H9 (cell line): ENCODE measurements at regions not wholly inside any gene's neighbourhood (a gene's known extent, or its start where the extent isn't known, plus 50 kb on each side); places are given as distances from the start of the nearest gene placed in this dataset.

Experiments used
- DNase-seq: peaks from one replicate; pipeline ENCODE4 v3.0.0-alpha.2; 2017
- H2AFZ ChIP-seq: one replicate; pipeline ENCODE4 v1.6.1; 2013; ENCODE audit warnings: mild to moderate bottlenecking, low read length, control low read depth, moderate library complexity
- H2AK5ac ChIP-seq: 2 replicates; pipeline ENCODE4 v1.6.1; 2013; ENCODE audit warnings: low read length, control low read depth, mixed read lengths; ENCODE audit not compliant: insufficient read length
- H2BK120ac ChIP-seq: one replicate; pipeline ENCODE4 v1.6.1; 2013; ENCODE audit warnings: low read depth, mild to moderate bottlenecking, low read length, control low read depth, inconsistent platforms; ENCODE audit not compliant: poor library complexity, severe bottlenecking
- H2BK12ac ChIP-seq: 2 replicates; pipeline ENCODE4 v1.6.1; 2013; ENCODE audit warnings: low read length, control low read depth, mixed read lengths, low read depth; ENCODE audit not compliant: insufficient read length
- H2BK15ac ChIP-seq: 2 replicates; pipeline ENCODE4 v1.6.1; 2013; ENCODE audit warnings: low read depth, low read length, control low read depth
- H2BK20ac ChIP-seq: one replicate; pipeline ENCODE4 v1.6.1; 2013; ENCODE audit warnings: low read depth, mild to moderate bottlenecking, low read length, control low read depth, inconsistent platforms; ENCODE audit not compliant: poor library complexity, severe bottlenecking
- H2BK5ac ChIP-seq: 2 replicates; pipeline ENCODE4 v1.6.1; 2013; ENCODE audit warnings: low read length, control low read depth, mixed read lengths; ENCODE audit not compliant: insufficient read length
- H3K14ac ChIP-seq: 2 replicates; pipeline ENCODE4 v1.6.1; 2013; ENCODE audit warnings: low read length, control low read depth; ENCODE audit not compliant: insufficient read depth
- H3K18ac ChIP-seq: 2 replicates; pipeline ENCODE4 v1.6.1; 2013; ENCODE audit warnings: low read depth, mild to moderate bottlenecking, mixed read lengths, low read length, control low read depth; ENCODE audit not compliant: insufficient read length
- H3K23ac ChIP-seq: 2 replicates; pipeline ENCODE4 v1.6.1; 2013; ENCODE audit warnings: low read length, control low read depth, mixed read lengths, low read depth; ENCODE audit not compliant: insufficient read length
- H3K23me2 ChIP-seq: 2 replicates; pipeline ENCODE4 v1.6.1; 2013; ENCODE audit warnings: low read depth, mild to moderate bottlenecking, mixed read lengths, low read length, control low read depth; ENCODE audit not compliant: insufficient read length, poor library complexity, severe bottlenecking
- H3K27ac ChIP-seq: 2 replicates; pipeline ENCODE4 v1.5.1; 2013; ENCODE audit warnings: low read length, control low read depth, mixed read lengths, low read depth; ENCODE audit not compliant: insufficient read length
- H3K27me3 ChIP-seq: 2 replicates; pipeline ENCODE4 v1.6.1; 2013; ENCODE audit warnings: low read length, control low read depth, inconsistent platforms; ENCODE audit not compliant: insufficient read depth
- H3K4ac ChIP-seq: 2 replicates; pipeline ENCODE4 v1.6.1; 2013; ENCODE audit warnings: low read depth, mild to moderate bottlenecking, control low read depth, inconsistent platforms, low read length, moderate library complexity
- H3K4me1 ChIP-seq: 2 replicates; pipeline ENCODE4 v1.6.1; 2013; ENCODE audit warnings: low read length, control low read depth, inconsistent platforms; ENCODE audit not compliant: insufficient read depth
- H3K4me2 ChIP-seq: 2 replicates; pipeline ENCODE4 v1.6.1; 2013; ENCODE audit warnings: low read length, control low read depth, mixed read lengths; ENCODE audit not compliant: insufficient read length, insufficient read depth
- H3K56ac ChIP-seq: 2 replicates; pipeline ENCODE4 v1.6.1; 2013; ENCODE audit warnings: low read depth, mild to moderate bottlenecking, mixed read lengths, low read length, control low read depth; ENCODE audit not compliant: insufficient read length
- H3K79me1 ChIP-seq: 2 replicates; pipeline ENCODE4 v1.6.1; 2013; ENCODE audit warnings: low read depth, mild to moderate bottlenecking, moderate library complexity, low read length, control low read depth, inconsistent platforms; ENCODE audit not compliant: insufficient read depth, poor library complexity, severe bottlenecking
- H3K79me2 ChIP-seq: 2 replicates; pipeline ENCODE4 v1.6.1; 2013; ENCODE audit warnings: low read length, control low read depth, inconsistent platforms; ENCODE audit not compliant: insufficient read depth
- H3K9ac ChIP-seq: 2 replicates; pipeline ENCODE4 v1.6.1; 2013; ENCODE audit warnings: low read length, control low read depth, mixed read lengths; ENCODE audit not compliant: insufficient read length; ENCODE audit errors: extremely low read depth
- H3K9me3 ChIP-seq: one replicate; pipeline ENCODE4 v1.6.1; 2013; ENCODE audit warnings: low read depth, low read length, inconsistent platforms; ENCODE audit not compliant: control insufficient read depth
- H3T11ph ChIP-seq: one replicate; pipeline ENCODE4 v1.6.1; 2013; ENCODE audit warnings: mild to moderate bottlenecking, low read length, control low read depth, inconsistent platforms
- H4K20me1 ChIP-seq: one replicate; pipeline ENCODE4 v1.6.1; 2013; ENCODE audit not compliant: control insufficient read depth, insufficient read length, insufficient read depth
- H4K5ac ChIP-seq: 2 replicates; pipeline ENCODE4 v1.6.1; 2013; ENCODE audit warnings: low read depth, mild to moderate bottlenecking, mixed read lengths, low read length, control low read depth; ENCODE audit not compliant: insufficient read length
- H4K8ac ChIP-seq: replicated peaks from 2 replicates; pipeline ENCODE4 v1.6.1; 2013; ENCODE audit warnings: low read length, control low read depth, mixed read lengths, low read depth; ENCODE audit not compliant: insufficient read length
- H4K91ac ChIP-seq: 2 replicates; pipeline ENCODE4 v1.6.1; 2013; ENCODE audit warnings: low read depth, mild to moderate bottlenecking, moderate library complexity, mixed read lengths, low read length, control low read depth; ENCODE audit not compliant: insufficient read length
- H3K27ac Mint-ChIP-seq, 3 experiments: 2 replicates in 2 of 3; 3 replicates in 1 of 3; pipeline ENCODE4 v1.8.0; 2020 to 2021; ENCODE audit warnings: mixed read lengths in 3 of 3, mild to moderate bottlenecking in 1 of 3, moderate library complexity in 1 of 3
- H3K27me3 Mint-ChIP-seq: 2 replicates; pipeline ENCODE4 v1.8.0; 2021; ENCODE audit warnings: low read depth, mild to moderate bottlenecking, moderate library complexity, mixed read lengths
- H3K36me3 Mint-ChIP-seq, 3 experiments: 2 replicates in 2 of 3; 3 replicates in 1 of 3; pipeline ENCODE4 v1.8.0; 2020 to 2021; ENCODE audit warnings: low read depth in 3 of 3, mixed read lengths in 3 of 3; ENCODE audit not compliant: insufficient read depth in 1 of 3
- H3K4me1 Mint-ChIP-seq, 2 experiments: 2 replicates each; pipeline ENCODE4 v1.8.0; 2020; ENCODE audit warnings: mixed read lengths in 2 of 2
- H3K4me3 Mint-ChIP-seq, 2 experiments: 2 replicates in 1 of 2; 3 replicates in 1 of 2; pipeline ENCODE4 v1.8.0; 2020 to 2021; ENCODE audit warnings: mild to moderate bottlenecking in 2 of 2, mixed read lengths in 2 of 2, moderate library complexity in 1 of 2
- H3K9me3 Mint-ChIP-seq, 2 experiments: 2 replicates in 1 of 2; 3 replicates in 1 of 2; pipeline ENCODE4 v1.8.0; 2020; ENCODE audit warnings: mild to moderate bottlenecking in 2 of 2, mixed read lengths in 2 of 2, moderate library complexity in 1 of 2
- WGBS: extraction: QIAGEN DNeasy Blood & Tissue Kit; methylation state at CpG from one replicate; pipeline ENCODE4 v1.1.7; 2013; ENCODE audit warnings: missing lambda C conversion rate, low lambda C conversion rate, mixed read lengths; ENCODE audit not compliant: insufficient read length; ENCODE audit errors: extremely low coverage; 5-methylcytosine and 5-hydroxymethylcytosine counted together
- TF ChIP-seq, protein P1 (sequence below): fragments of 200-600 bp; sonication (generic); conservative IDR thresholded peaks from 3 replicates; pipeline ENCODE4 v1.8.0; 2021; ENCODE audit warnings: antibody characterized with exemption, mild to moderate bottlenecking

DNA sequence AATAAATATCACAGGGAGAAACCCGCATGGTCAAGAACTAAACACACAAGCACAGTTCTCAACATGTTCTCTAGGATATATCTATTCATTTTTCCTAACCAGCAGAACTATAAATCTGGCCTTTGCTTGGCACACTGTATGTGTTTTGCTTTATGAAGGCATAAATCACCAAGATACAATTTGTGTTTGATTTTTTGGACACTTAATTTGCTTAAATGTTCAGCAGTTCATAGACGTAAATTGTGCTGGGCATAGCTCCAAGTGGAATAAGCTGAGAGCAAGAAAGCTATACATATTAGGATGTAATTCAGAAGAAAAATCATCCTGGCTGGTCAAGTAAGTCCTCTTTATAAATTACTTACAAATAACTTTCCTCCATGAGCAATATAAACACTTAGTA, 341.5 kb upstream of the ATP5MC3 start:
- Histone ChIP-seq H3K79me2 (no peaks in the 10 kb centered on the region), H4K20me1 (no peaks in the 10 kb centered on the region), H2BK5ac (no peak overlapping the region), H3K9me3 (no peaks in the 10 kb centered on the region), H3K23ac (no peak overlapping the region), H3K4me1 (no peaks in the 10 kb centered on the region; the same call in 1 of the 2 replicates), H3K14ac (no peak overlapping the region), H3K27ac (no peak overlapping the region), H3K23me2 (no peaks in the 10 kb centered on the region), H3K27me3 (no peaks in the 10 kb centered on the region), H3K79me1 (no peaks in the 10 kb centered on the region), H2BK20ac (no peak overlapping the region), H2AK5ac (no peak overlapping the region), H3K4ac (no peak overlapping the region), H3T11ph (no peak overlapping the region), H4K8ac (no peak overlapping the region), H3K9ac (no peak overlapping the region), H3K18ac (no peak overlapping the region), H3K56ac (no peak overlapping the region), H2BK120ac (no peak overlapping the region), H2BK15ac (no peak overlapping the region), H2AFZ (no peak overlapping the region), H2BK12ac (no peak overlapping the region), H3K4me2 (no peak overlapping the region), H4K5ac (no peak overlapping the region), H4K91ac (no peak overlapping the region)
- Mint-ChIP-seq H3K9me3 (peaks cover 7 to 9% of the 10 kb centered on the region in 2 experiments; a peak in 4 of 5 replicates), H3K4me3 (no peak overlapping the region), H3K27ac (no peak overlapping the region), H3K36me3 (peaks cover 5 to 9% (median 9%) of the 10 kb centered on the region in 3 experiments; a peak in 5 of 7 replicates), H3K4me1 (peaks cover 13 to 17% of the 10 kb centered on the region in 2 experiments), H3K27me3 (peaks cover 3% of the 10 kb centered on the region; the same call in 1 of the 2 replicates)
- DNase-seq, result no peak
- no CpG with 5 or more reads among the region's 2 CpGs for WGBS
- TF ChIP-seq, protein P1, sequence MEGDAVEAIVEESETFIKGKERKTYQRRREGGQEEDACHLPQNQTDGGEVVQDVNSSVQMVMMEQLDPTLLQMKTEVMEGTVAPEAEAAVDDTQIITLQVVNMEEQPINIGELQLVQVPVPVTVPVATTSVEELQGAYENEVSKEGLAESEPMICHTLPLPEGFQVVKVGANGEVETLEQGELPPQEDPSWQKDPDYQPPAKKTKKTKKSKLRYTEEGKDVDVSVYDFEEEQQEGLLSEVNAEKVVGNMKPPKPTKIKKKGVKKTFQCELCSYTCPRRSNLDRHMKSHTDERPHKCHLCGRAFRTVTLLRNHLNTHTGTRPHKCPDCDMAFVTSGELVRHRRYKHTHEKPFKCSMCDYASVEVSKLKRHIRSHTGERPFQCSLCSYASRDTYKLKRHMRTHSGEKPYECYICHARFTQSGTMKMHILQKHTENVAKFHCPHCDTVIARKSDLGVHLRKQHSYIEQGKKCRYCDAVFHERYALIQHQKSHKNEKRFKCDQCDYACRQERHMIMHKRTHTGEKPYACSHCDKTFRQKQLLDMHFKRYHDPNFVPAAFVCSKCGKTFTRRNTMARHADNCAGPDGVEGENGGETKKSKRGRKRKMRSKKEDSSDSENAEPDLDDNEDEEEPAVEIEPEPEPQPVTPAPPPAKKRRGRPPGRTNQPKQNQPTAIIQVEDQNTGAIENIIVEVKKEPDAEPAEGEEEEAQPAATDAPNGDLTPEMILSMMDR, result no peak
